NB4 (cell line): ENCODE measurements at regions not wholly inside any gene's neighbourhood (a gene's known extent, or its start where the extent isn't known, plus 50 kb on each side); places are given as distances from the start of the nearest gene placed in this dataset.

ENCODE experiments used
- CTCF ChIP-seq: IDR thresholded peaks from one replicate; pipeline ENCODE4 v1.5.1; 2012; ENCODE audit warnings: low read depth, low read length
- MYC ChIP-seq: IDR thresholded peaks from 2 replicates; pipeline ENCODE4 v1.6.1; 2011; ENCODE audit warnings: low read depth, low read length
- POLR2A ChIP-seq: IDR thresholded peaks from 2 replicates; pipeline ENCODE4 v1.6.1; 2011; ENCODE audit warnings: mild to moderate bottlenecking; ENCODE audit not compliant: insufficient read length; ENCODE audit errors: extremely low read depth

DNA sequence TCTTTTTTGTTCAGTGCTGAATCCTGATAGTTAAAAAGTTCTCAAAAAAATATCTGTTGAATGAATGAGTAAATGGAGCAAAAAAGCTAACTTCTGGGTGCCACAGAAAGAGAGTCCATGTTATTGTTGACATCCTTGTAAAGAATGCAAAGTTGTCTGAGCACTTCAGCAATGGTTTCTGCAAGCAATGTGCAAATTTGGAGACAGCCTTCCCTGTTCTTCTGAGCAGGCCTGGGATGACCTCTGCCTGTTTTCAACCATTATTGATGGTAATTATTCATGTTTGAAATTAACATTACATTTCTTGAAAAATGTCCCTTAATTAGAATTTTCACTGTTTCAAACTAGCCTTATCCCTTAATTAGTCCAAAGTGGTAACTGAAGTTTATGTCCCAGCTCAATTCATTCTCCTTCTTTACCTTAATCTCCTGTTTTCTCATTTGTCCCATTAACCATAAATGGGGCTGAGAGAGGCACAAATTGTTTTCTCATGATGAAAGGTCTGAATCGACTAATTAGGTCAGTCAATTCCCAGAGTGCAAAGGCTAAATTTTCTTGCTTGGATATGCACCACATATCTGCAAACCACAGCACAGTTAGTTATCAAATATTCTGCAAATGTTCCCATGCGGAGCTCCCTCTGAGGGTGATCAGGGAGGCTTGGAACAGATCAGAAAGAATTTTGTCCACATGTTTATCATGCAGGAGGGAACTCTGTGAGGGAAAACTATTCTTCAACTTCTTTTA lies 139.4 kb upstream of the KRR1 start:
- TF ChIP-seq CTCF, result no peak
- no peak for TF ChIP-seq POLR2A
- no peak for TF ChIP-seq MYC
